Lower leg skin (tissue), 3 donors: ENCODE measurements at regions not wholly inside any gene's neighbourhood (a gene's known extent, or its start where the extent isn't known, plus 50 kb on each side); places are given as distances from the start of the nearest gene placed in this dataset.

Experiments
- POLR2A ChIP-seq, 2 donors: fragments of 450-650 bp; IDR thresholded peaks; one replicate each; pipeline ENCODE4 v1.6.1; 2016 to 2017; ENCODE audit warnings: antibody characterized with exemption in 2 of 2, mild to moderate bottlenecking in 1 of 2, moderate library complexity in 1 of 2
- TF ChIP-seq, protein P1 (sequence below), 3 donors: fragments of 450-650 bp; IDR thresholded peaks; one replicate each; pipeline ENCODE4 v1.5.1; 2016; ENCODE audit warnings: antibody characterized with exemption in 3 of 3, mild to moderate bottlenecking in 3 of 3, moderate library complexity in 2 of 3

DNA sequence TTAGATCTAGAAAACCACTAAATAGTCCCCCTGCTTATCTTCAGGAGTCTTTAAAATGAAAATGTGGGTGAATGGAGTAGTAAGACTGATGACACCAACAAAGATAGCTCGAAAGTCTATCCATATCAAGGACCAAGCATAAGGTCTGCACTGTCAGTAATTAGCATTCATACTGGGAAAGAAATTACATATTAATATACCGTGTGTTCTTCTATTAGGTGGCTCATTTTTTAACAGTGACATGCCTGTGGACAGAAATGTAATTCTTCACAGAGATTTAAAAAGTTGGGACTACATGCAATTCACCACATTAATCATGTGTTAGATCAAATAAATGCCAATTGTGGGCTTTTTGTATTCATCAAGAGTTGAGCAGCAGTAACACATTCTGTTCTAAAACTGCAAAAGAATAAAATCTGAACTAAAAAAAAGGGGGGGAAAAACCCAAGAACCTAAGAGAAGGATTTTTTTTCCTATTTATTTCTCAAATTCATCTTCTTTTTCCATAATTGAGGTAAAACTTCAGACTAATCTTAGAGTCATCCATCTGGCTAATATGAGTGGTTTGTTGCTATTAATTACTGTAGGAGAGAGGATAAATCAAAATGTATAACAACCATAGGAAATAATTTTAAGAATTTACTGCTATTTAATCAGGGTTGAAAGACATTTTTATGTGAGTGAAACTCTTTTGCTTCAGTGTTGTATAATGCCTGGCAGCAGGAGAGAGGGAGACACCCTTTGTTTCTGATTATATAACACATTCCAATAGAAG lies 386.7 kb upstream of the IGFBP7 start:
- TF ChIP-seq, protein P1, sequence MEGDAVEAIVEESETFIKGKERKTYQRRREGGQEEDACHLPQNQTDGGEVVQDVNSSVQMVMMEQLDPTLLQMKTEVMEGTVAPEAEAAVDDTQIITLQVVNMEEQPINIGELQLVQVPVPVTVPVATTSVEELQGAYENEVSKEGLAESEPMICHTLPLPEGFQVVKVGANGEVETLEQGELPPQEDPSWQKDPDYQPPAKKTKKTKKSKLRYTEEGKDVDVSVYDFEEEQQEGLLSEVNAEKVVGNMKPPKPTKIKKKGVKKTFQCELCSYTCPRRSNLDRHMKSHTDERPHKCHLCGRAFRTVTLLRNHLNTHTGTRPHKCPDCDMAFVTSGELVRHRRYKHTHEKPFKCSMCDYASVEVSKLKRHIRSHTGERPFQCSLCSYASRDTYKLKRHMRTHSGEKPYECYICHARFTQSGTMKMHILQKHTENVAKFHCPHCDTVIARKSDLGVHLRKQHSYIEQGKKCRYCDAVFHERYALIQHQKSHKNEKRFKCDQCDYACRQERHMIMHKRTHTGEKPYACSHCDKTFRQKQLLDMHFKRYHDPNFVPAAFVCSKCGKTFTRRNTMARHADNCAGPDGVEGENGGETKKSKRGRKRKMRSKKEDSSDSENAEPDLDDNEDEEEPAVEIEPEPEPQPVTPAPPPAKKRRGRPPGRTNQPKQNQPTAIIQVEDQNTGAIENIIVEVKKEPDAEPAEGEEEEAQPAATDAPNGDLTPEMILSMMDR (IDR thresholded peaks at IDR 0.05) = no peak
- no peak for TF ChIP-seq POLR2A (IDR thresholded peaks at IDR 0.05)
